HFFc6 (cell line): ENCODE measurements at regions not wholly inside any gene's neighbourhood (a gene's known extent, or its start where the extent isn't known, plus 50 kb on each side); places are given as distances from the start of the nearest gene placed in this dataset.
A peak's percentile ranks its signal among the peaks of the same experiment; 100 is the strongest.

Experiments used
- DNase-seq: peaks from one replicate; pipeline ENCODE4 v3.0.0-alpha.2; 2018
- H3K27ac Mint-ChIP-seq: 2 replicates; pipeline ENCODE4 v1.8.0; 2020; ENCODE audit warnings: mild to moderate bottlenecking, mixed read lengths
- H3K27me3 Mint-ChIP-seq: 2 replicates; pipeline ENCODE4 v1.8.0; 2021; ENCODE audit warnings: mild to moderate bottlenecking, moderate library complexity, mixed read lengths; ENCODE audit not compliant: insufficient read depth
- H3K36me3 Mint-ChIP-seq: 2 replicates; pipeline ENCODE4 v1.8.0; 2021; ENCODE audit warnings: low read depth, mixed read lengths
- H3K4me1 Mint-ChIP-seq: 2 replicates; pipeline ENCODE4 v1.8.0; 2020; ENCODE audit warnings: low read depth, mixed read lengths
- H3K4me3 Mint-ChIP-seq: 2 replicates; pipeline ENCODE4 v1.8.0; 2020; ENCODE audit warnings: mild to moderate bottlenecking, moderate library complexity, mixed read lengths
- H3K9me3 Mint-ChIP-seq: 2 replicates; pipeline ENCODE4 v1.8.0; 2020; ENCODE audit warnings: mild to moderate bottlenecking, mixed read lengths
- CTCF ChIP-seq: fragments of 200-600 bp; sonication (generic); IDR thresholded peaks from 2 replicates; pipeline ENCODE4 v1.5.0; 2021; ENCODE audit warnings: antibody characterized with exemption, mild to moderate bottlenecking

GRCh38 chr11:105268404-105269062, 129.0 kb upstream of the CARD18 start:
- H3K4me1 Mint-ChIP-seq, result peaks cover 6% of the 10 kb centered on the region
- no peaks in the 10 kb centered on the region for H3K9me3 Mint-ChIP-seq
- no peaks in the 10 kb centered on the region for H3K27me3 Mint-ChIP-seq
- DNase-seq, result no peak
- TF ChIP-seq CTCF, result no peak
- no peak overlapping the region for H3K4me3 Mint-ChIP-seq
- H3K27ac Mint-ChIP-seq, result no peak overlapping the region
- no peaks in the 10 kb centered on the region for H3K36me3 Mint-ChIP-seq

GRCh38 chr11:105265845-105266244, 126.3 kb upstream of the CARD18 start:
- H3K4me1 Mint-ChIP-seq, result peaks cover 6% of the 10 kb centered on the region
- no peak overlapping the region for H3K4me3 Mint-ChIP-seq
- TF ChIP-seq CTCF, result no peak
- no peaks in the 10 kb centered on the region for H3K36me3 Mint-ChIP-seq
- DNase-seq, result peak; percentile 12
- no peak overlapping the region for H3K27ac Mint-ChIP-seq
- no peaks in the 10 kb centered on the region for H3K9me3 Mint-ChIP-seq
- no peaks in the 10 kb centered on the region for H3K27me3 Mint-ChIP-seq

GRCh38 chr11:105260976-105261375, 121.4 kb upstream of the CARD18 start:
- TF ChIP-seq CTCF, result no peak
- DNase-seq, result no peak
- no peaks in the 10 kb centered on the region for H3K36me3 Mint-ChIP-seq
- H3K4me3 Mint-ChIP-seq, result no peak overlapping the region
- H3K9me3 Mint-ChIP-seq, result no peaks in the 10 kb centered on the region
- H3K4me1 Mint-ChIP-seq, result peaks cover 6% of the 10 kb centered on the region
- no peaks in the 10 kb centered on the region for H3K27me3 Mint-ChIP-seq
- H3K27ac Mint-ChIP-seq, result no peak overlapping the region

GRCh38 chr11:105245781-105246315, 106.3 kb upstream of the CARD18 start:
- Mint-ChIP-seq H3K4me3 (peak overlapping the region; percentile 9), H3K36me3 (peaks cover 13% of the 10 kb centered on the region), H3K4me1 (peaks cover 55% of the 10 kb centered on the region), H3K9me3 (no peaks in the 10 kb centered on the region), H3K27me3 (no peaks in the 10 kb centered on the region; the same call in 1 of the 2 replicates), H3K27ac (peak overlapping the region; percentile 95)
- no peak for TF ChIP-seq CTCF
- DNase-seq, result no peak

- DNase-seq, result peak; percentile 91
- TF ChIP-seq CTCF, result no peak
- peaks cover 21% of the 10 kb centered on the region for H3K36me3 Mint-ChIP-seq
- H3K27ac Mint-ChIP-seq, result peak overlapping the region; percentile 95
- peak overlapping the region; percentile 78 for H3K4me3 Mint-ChIP-seq
- peaks cover 57% of the 10 kb centered on the region for H3K4me1 Mint-ChIP-seq
- H3K27me3 Mint-ChIP-seq, result no peaks in the 10 kb centered on the region
- no peaks in the 10 kb centered on the region for H3K9me3 Mint-ChIP-seq
These were observed 104.7 kb upstream of the CARD18 start for GRCh38 chr11:105244160-105244825.
